GM23338 (cell line): ENCODE measurements at regions not wholly inside any gene's neighbourhood (a gene's known extent, or its start where the extent isn't known, plus 50 kb on each side); places are given as distances from the start of the nearest gene placed in this dataset.

Source experiments
- ATAC-seq: fragments of 200-7000 bp; cut with Tn5 transposase; 3 replicates; pipeline ENCODE4 v1.9.1; 2020
- DNase-seq: peaks from one replicate; pipeline ENCODE4 v3.0.0-alpha.2; 2015; ENCODE audit warnings: low spot score
- H2AFZ ChIP-seq: fragments of 200-600 bp; sonication (generic); 2 replicates; pipeline ENCODE4 v1.8.0; 2016; ENCODE audit warnings: antibody characterized with exemption, mild to moderate bottlenecking, moderate library complexity
- H3F3A ChIP-seq: fragments of 200-600 bp; sonication (generic); replicated peaks from 2 replicates; pipeline ENCODE4 v1.8.0; 2017; ENCODE audit warnings: antibody characterized with exemption, mixed run types, low read depth
- H3K27ac ChIP-seq: fragments of 200-600 bp; sonication (generic); 2 replicates; pipeline ENCODE4 v1.6.1; 2016; ENCODE audit warnings: low read depth
- H3K27me3 ChIP-seq: fragments of 200-600 bp; sonication (generic); 2 replicates; pipeline ENCODE4 v1.8.0; 2016; ENCODE audit warnings: mild to moderate bottlenecking, mixed run types, moderate library complexity; ENCODE audit not compliant: insufficient read depth
- H3K36me3 ChIP-seq: fragments of 200-600 bp; sonication (generic); 2 replicates; pipeline ENCODE4 v1.8.0; 2016; ENCODE audit warnings: mild to moderate bottlenecking; ENCODE audit not compliant: insufficient read depth
- H3K4me1 ChIP-seq: fragments of 200-600 bp; sonication (generic); 2 replicates; pipeline ENCODE4 v1.8.0; 2016; ENCODE audit warnings: mild to moderate bottlenecking, moderate library complexity; ENCODE audit not compliant: insufficient read depth
- H3K4me2 ChIP-seq: fragments of 200-600 bp; sonication (generic); 2 replicates; pipeline ENCODE4 v1.7.1; 2017; ENCODE audit warnings: mixed run types
- H3K4me3 ChIP-seq: fragments of 200-600 bp; sonication (generic); 2 replicates; pipeline ENCODE4 v1.6.1; 2016; ENCODE audit warnings: mixed run types
- H3K79me2 ChIP-seq: fragments of 200-600 bp; sonication (generic); replicated peaks from 2 replicates; pipeline ENCODE4 v1.8.0; 2017; ENCODE audit warnings: mild to moderate bottlenecking; ENCODE audit not compliant: insufficient read depth
- H3K9me2 ChIP-seq: fragments of 200-600 bp; sonication (generic); 2 replicates; pipeline ENCODE4 v1.8.0; 2017; ENCODE audit not compliant: insufficient read depth
- H4K20me1 ChIP-seq: fragments of 200-600 bp; sonication (generic); replicated peaks from 2 replicates; pipeline ENCODE4 v1.8.0; 2017; ENCODE audit warnings: mild to moderate bottlenecking; ENCODE audit not compliant: insufficient read depth
- H3K27ac Mint-ChIP-seq: 2 replicates; pipeline ENCODE4 v1.8.0; 2020; ENCODE audit warnings: inconsistent platforms, mild to moderate bottlenecking, moderate library complexity, mixed read lengths
- H3K27me3 Mint-ChIP-seq: 3 replicates; pipeline ENCODE4 v1.8.0; 2022; ENCODE audit warnings: low read depth, mild to moderate bottlenecking, moderate library complexity, mixed read lengths, inconsistent platforms; ENCODE audit not compliant: insufficient read depth, poor library complexity
- H3K36me3 Mint-ChIP-seq: 3 replicates; pipeline ENCODE4 v1.8.0; 2021; ENCODE audit warnings: low read depth, mild to moderate bottlenecking, inconsistent platforms, moderate library complexity, mixed read lengths
- H3K4me1 Mint-ChIP-seq: 3 replicates; pipeline ENCODE4 v1.8.0; 2020; ENCODE audit warnings: mild to moderate bottlenecking, inconsistent platforms, mixed read lengths
- H3K4me3 Mint-ChIP-seq: 3 replicates; pipeline ENCODE4 v1.8.0; 2021; ENCODE audit warnings: moderate library complexity, mild to moderate bottlenecking, inconsistent platforms, mixed read lengths
- H3K9me3 Mint-ChIP-seq: 3 replicates; pipeline ENCODE4 v1.8.0; 2020; ENCODE audit warnings: moderate library complexity, mild to moderate bottlenecking, inconsistent platforms, mixed read lengths
- EZH2 ChIP-seq: fragments of 200-600 bp; sonication (generic); IDR thresholded peaks from one replicate; pipeline ENCODE4 v1.8.0; 2017; ENCODE audit warnings: antibody characterized with exemption, mild to moderate bottlenecking, low read depth; ENCODE audit not compliant: unreplicated experiment
- EZH2phosphoT487 ChIP-seq: fragments of 200-600 bp; sonication (generic); IDR thresholded peaks from one replicate; pipeline ENCODE4 v1.8.1; 2018; ENCODE audit warnings: antibody characterized with exemption; ENCODE audit not compliant: unreplicated experiment
- NANOG ChIP-seq: IDR thresholded peaks from 2 replicates; pipeline ENCODE4 v1.6.1; 2016; ENCODE audit warnings: antibody characterized with exemption, borderline replicate concordance
- POLR2AphosphoS5 ChIP-seq: IDR thresholded peaks from 2 replicates; pipeline ENCODE4 v1.6.1; 2016; ENCODE audit warnings: antibody characterized with exemption, low read depth
- ZNF331 ChIP-seq: fragments of 250-450 bp; sonication (Bioruptor Pico); IDR thresholded peaks from 2 replicates; pipeline ENCODE4 v1.5.0; 2020; ENCODE audit warnings: low read depth, mild to moderate bottlenecking, moderate library complexity
- TF ChIP-seq, protein P1 (sequence below), 2 experiments: fragments of 200-600 bp in 1 of 2; sonication (generic) in 1 of 2; conservative IDR thresholded peaks; 2 replicates each; pipeline versions ENCODE4 v1.5.1 to v1.6.1; 2016 to 2017; ENCODE audit warnings: antibody characterized with exemption in 2 of 2, low read depth in 2 of 2, mild to moderate bottlenecking in 2 of 2, moderate library complexity in 1 of 2
- TF ChIP-seq, protein P2 (sequence below): fragments of 250-450 bp; sonication (Bioruptor Pico); IDR thresholded peaks from 2 replicates; pipeline ENCODE4 v1.5.0; 2020; ENCODE audit warnings: mild to moderate bottlenecking, moderate library complexity
- TF ChIP-seq, protein P3 (sequence below): IDR thresholded peaks from 2 replicates; pipeline ENCODE4 v1.6.1; 2016; ENCODE audit warnings: antibody characterized with exemption

DNA sequence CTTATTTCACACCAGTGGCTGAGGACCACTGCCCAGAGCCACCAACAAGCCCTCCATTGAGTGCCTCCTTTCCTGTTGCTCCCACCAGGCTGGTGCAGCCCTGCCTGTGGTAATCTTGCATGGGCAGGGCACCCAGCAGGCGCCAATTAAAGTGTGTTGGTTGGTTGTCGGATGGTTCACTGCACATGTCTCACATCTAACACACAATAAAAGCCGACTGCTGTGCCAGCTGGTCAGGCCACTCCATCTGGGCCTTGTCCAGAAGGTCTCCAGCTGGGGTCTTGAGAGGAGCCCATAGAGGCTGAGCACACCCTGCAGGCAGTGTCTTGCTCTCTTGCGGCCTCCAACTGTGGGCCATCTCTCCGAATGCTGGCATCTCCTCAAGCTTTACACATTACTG is 494.8 kb upstream of the KLHL29 start (continued):
- TF ChIP-seq, protein P1, sequence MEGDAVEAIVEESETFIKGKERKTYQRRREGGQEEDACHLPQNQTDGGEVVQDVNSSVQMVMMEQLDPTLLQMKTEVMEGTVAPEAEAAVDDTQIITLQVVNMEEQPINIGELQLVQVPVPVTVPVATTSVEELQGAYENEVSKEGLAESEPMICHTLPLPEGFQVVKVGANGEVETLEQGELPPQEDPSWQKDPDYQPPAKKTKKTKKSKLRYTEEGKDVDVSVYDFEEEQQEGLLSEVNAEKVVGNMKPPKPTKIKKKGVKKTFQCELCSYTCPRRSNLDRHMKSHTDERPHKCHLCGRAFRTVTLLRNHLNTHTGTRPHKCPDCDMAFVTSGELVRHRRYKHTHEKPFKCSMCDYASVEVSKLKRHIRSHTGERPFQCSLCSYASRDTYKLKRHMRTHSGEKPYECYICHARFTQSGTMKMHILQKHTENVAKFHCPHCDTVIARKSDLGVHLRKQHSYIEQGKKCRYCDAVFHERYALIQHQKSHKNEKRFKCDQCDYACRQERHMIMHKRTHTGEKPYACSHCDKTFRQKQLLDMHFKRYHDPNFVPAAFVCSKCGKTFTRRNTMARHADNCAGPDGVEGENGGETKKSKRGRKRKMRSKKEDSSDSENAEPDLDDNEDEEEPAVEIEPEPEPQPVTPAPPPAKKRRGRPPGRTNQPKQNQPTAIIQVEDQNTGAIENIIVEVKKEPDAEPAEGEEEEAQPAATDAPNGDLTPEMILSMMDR (conservative IDR thresholded peaks at IDR 0.05; ENCODE audit: low read depth in 2 of 2): no peak

DNA sequence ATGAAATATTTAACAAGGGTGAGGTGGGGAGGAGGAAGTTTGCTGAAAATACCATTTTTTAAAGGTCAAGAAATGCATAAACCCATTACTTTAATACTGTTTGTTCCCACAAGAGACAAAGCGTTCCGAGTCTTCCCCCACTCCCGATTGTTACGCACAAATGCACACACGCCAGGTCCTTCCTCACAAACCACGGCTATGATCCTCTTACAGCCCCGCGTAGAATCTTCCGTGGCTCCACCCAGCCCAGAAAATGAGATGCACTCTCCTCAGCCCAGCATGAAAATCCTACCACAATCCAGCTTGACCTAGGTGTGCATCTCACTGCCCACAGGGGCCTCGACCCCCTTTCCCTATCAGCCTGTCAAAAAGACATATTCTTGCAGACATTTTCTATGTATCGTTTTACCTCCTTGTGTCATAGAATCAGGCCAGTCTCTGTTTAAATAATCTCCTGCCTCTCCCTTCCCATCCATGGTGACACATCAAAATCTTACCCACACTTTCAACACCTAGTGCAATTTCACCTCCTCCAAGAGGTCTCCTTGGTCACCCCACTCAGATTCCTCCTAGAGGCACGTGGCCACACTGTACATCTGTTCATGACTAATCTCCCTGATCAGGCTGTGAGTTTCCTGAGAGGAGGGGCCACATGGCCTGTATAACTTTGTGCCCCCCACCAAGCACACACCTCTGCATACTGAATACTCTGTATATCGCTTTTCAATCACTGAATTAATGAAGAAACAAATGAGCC is 491.0 kb upstream of the KLHL29 start:
- Histone ChIP-seq H3K9me2 (peaks cover 10% of the 10 kb centered on the region; the same call in 1 of the 2 replicates), H4K20me1 (no peaks in the 10 kb centered on the region), H3K4me2 (no peak overlapping the region), H2AFZ (peak overlapping the region; percentile 76; the same call in 1 of the 2 replicates), H3K27me3 (no peaks in the 10 kb centered on the region), H3K36me3 (no peaks in the 10 kb centered on the region; the same call in 1 of the 2 replicates), H3K4me1 (no peaks in the 10 kb centered on the region), H3K27ac (no peak overlapping the region), H3F3A (no peaks in the 10 kb centered on the region), H3K79me2 (no peaks in the 10 kb centered on the region), H3K4me3 (no peak overlapping the region)
- Mint-ChIP-seq H3K4me1 (no peaks in the 10 kb centered on the region), H3K4me3 (no peak overlapping the region), H3K9me3 (no peaks in the 10 kb centered on the region), H3K27ac (no peak overlapping the region), H3K27me3 (no peaks in the 10 kb centered on the region), H3K36me3 (no peaks in the 10 kb centered on the region)
- DNase-seq (no peak), ATAC-seq (no peak)
- TF ChIP-seq EZH2phosphoT487 (no peak), NANOG (no peak), POLR2AphosphoS5 (no peak), EZH2 (no peak), ZNF331 (CRISPR knock-in tag) (no peak)
- TF ChIP-seq, protein P2, sequence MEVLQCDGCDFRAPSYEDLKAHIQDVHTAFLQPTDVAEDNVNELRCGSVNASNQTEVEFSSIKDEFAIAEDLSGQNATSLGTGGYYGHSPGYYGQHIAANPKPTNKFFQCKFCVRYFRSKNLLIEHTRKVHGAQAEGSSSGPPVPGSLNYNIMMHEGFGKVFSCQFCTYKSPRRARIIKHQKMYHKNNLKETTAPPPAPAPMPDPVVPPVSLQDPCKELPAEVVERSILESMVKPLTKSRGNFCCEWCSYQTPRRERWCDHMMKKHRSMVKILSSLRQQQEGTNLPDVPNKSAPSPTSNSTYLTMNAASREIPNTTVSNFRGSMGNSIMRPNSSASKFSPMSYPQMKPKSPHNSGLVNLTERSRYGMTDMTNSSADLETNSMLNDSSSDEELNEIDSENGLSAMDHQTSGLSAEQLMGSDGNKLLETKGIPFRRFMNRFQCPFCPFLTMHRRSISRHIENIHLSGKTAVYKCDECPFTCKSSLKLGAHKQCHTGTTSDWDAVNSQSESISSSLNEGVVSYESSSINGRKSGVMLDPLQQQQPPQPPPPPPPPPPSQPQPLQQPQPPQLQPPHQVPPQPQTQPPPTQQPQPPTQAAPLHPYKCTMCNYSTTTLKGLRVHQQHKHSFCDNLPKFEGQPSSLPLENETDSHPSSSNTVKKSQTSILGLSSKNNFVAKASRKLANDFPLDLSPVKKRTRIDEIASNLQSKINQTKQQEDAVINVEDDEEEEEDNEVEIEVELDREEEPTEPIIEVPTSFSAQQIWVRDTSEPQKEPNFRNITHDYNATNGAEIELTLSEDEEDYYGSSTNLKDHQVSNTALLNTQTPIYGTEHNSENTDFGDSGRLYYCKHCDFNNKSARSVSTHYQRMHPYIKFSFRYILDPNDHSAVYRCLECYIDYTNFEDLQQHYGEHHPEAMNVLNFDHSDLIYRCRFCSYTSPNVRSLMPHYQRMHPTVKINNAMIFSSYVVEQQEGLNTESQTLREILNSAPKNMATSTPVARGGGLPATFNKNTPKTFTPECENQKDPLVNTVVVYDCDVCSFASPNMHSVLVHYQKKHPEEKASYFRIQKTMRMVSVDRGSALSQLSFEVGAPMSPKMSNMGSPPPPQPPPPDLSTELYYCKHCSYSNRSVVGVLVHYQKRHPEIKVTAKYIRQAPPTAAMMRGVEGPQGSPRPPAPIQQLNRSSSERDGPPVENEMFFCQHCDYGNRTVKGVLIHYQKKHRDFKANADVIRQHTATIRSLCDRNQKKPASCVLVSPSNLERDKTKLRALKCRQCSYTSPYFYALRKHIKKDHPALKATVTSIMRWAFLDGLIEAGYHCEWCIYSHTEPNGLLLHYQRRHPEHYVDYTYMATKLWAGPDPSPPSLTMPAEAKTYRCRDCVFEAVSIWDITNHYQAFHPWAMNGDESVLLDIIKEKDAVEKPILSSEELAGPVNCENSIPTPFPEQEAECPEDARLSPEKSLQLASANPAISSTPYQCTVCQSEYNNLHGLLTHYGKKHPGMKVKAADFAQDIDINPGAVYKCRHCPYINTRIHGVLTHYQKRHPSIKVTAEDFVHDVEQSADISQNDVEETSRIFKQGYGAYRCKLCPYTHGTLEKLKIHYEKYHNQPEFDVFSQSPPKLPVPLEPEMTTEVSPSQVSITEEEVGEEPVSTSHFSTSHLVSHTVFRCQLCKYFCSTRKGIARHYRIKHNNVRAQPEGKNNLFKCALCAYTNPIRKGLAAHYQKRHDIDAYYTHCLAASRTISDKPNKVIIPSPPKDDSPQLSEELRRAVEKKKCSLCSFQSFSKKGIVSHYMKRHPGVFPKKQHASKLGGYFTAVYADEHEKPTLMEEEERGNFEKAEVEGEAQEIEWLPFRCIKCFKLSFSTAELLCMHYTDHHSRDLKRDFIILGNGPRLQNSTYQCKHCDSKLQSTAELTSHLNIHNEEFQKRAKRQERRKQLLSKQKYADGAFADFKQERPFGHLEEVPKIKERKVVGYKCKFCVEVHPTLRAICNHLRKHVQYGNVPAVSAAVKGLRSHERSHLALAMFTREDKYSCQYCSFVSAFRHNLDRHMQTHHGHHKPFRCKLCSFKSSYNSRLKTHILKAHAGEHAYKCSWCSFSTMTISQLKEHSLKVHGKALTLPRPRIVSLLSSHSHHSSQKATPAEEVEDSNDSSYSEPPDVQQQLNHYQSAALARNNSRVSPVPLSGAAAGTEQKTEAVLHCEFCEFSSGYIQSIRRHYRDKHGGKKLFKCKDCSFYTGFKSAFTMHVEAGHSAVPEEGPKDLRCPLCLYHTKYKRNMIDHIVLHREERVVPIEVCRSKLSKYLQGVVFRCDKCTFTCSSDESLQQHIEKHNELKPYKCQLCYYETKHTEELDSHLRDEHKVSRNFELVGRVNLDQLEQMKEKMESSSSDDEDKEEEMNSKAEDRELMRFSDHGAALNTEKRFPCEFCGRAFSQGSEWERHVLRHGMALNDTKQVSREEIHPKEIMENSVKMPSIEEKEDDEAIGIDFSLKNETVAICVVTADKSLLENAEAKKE (CRISPR knock-in tag): no peak
- TF ChIP-seq, protein P1 (conservative IDR thresholded peaks at IDR 0.05; ENCODE audit: low read depth in 2 of 2): no peak
- TF ChIP-seq, protein P3, sequence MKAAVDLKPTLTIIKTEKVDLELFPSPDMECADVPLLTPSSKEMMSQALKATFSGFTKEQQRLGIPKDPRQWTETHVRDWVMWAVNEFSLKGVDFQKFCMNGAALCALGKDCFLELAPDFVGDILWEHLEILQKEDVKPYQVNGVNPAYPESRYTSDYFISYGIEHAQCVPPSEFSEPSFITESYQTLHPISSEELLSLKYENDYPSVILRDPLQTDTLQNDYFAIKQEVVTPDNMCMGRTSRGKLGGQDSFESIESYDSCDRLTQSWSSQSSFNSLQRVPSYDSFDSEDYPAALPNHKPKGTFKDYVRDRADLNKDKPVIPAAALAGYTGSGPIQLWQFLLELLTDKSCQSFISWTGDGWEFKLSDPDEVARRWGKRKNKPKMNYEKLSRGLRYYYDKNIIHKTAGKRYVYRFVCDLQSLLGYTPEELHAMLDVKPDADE: no peak
